Right ventricle myocardium inferior (tissue), 1 donor: ENCODE measurements at regions not wholly inside any gene's neighbourhood (a gene's known extent, or its start where the extent isn't known, plus 50 kb on each side); places are given as distances from the start of the nearest gene placed in this dataset.

ENCODE experiments used
- ATAC-seq: fragments of 200-7000 bp; cut with Tn5 transposase; one replicate; pipeline ENCODE4 v1.9.1; 2020; ENCODE audit warnings: mild to moderate bottlenecking, moderate library complexity
- DNase-seq: peaks from one replicate; pipeline ENCODE4 v3.0.0; 2021; ENCODE audit errors: missing footprints
- intact Hi-C: fragments of 100-400 bp; cut with DNase I; formaldehyde crosslinking; loops from one replicate; pipeline ENCODE4 v1.11.0; 2022
- donor health status: DM: no; HTN: yes; CAD: no; lungs with severe emphysema.

DNA sequence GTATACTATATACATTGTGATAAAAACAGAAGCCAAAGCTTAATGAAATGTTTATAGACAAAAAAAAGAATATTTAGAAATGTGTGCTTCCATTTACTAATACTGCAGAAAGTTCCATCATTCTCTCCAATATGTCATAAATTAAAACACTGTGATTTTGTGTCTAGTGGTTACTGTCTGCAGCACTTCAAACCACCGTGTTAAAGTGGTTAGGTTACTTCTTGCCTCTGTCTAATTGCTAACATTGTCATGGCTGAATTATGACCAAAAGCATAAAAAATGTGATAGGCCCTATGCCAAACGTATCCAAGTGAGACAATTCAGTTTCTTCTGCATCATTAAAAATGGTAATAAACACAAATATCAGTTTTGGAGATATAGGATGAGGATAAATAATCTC is 52.7 kb upstream of the CST5 start:
- intact Hi-C loops: loop anchor here (10.0 kb wide), 1 partner anchor 983 kb away; no protein-coding TSS in a partner anchor
- DNase-seq: no peak
- ATAC-seq: no peak
